ENCODE measurements at regions not wholly inside any gene's neighbourhood (a gene's known extent, or its start where the extent isn't known, plus 50 kb on each side); places are given as distances from the start of the nearest gene placed in this dataset.

DNA sequence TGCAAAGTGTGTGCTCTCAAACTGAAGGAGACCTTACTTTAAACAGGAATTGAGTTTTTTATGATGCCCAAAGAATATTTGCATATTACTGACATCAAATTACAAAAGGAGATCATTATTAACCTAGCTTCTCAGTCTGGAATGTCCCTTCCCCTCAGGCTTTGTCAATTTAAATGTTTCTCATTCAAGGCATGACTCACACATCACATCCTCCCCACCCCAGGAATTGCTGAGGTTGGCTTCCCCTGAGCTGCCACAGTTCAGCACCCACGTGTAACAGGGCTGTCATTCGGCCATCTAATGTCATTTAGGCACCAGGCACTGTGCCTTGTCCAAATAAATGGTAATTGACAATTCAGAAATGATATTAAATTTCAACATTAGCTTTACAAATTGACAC is 305.9 kb upstream of the MGMT start:
- H4K20me1 ChIP-seq (ENCODE audit: insufficient read depth), result no peaks in the 10 kb centered on the region
- H2AFZ ChIP-seq (ENCODE audit: low read depth), result no peak overlapping the region
- no peak overlapping the region for H3K27ac ChIP-seq (ENCODE audit: low read depth in 2 of 2, low read length in 1 of 2)
- H3F3A ChIP-seq (replicated peaks; ENCODE audit: insufficient read depth), result no peaks in the 10 kb centered on the region
- CTCF ChIA-PET, result interaction anchor here (1.0 kb wide), 2 partner anchors 10 to 810 kb away, joined by 3 read pairs; no protein-coding TSS in a partner anchor
- no peak for DNase-seq
- no peak overlapping the region for H3K9ac ChIP-seq
- 9% methylated on average over 2 of the region's 2 CpGs for WGBS (ENCODE audit: low lambda C conversion rate)
- no peaks in the 10 kb centered on the region for H3K36me3 ChIP-seq (replicated peaks in 1 of 2; ENCODE audit: control insufficient read depth in 1 of 2, insufficient read depth in 2 of 2, low read length in 1 of 2)
- no peaks in the 10 kb centered on the region for H3K27me3 ChIP-seq (ENCODE audit: insufficient read depth)
- H3K4me3 ChIP-seq (ENCODE audit: low read depth in 2 of 2, low read length in 1 of 2), result no peak overlapping the region
- H3K4me2 ChIP-seq, result no peak overlapping the region
- no peak for TF ChIP-seq FOXM1 (IDR thresholded peaks at IDR 0.05; ENCODE audit: low read depth)
- TF ChIP-seq MEF2A (IDR thresholded peaks at IDR 0.05; ENCODE audit: borderline replicate concordance, low read depth), result no peak
- TF ChIP-seq, protein P1, sequence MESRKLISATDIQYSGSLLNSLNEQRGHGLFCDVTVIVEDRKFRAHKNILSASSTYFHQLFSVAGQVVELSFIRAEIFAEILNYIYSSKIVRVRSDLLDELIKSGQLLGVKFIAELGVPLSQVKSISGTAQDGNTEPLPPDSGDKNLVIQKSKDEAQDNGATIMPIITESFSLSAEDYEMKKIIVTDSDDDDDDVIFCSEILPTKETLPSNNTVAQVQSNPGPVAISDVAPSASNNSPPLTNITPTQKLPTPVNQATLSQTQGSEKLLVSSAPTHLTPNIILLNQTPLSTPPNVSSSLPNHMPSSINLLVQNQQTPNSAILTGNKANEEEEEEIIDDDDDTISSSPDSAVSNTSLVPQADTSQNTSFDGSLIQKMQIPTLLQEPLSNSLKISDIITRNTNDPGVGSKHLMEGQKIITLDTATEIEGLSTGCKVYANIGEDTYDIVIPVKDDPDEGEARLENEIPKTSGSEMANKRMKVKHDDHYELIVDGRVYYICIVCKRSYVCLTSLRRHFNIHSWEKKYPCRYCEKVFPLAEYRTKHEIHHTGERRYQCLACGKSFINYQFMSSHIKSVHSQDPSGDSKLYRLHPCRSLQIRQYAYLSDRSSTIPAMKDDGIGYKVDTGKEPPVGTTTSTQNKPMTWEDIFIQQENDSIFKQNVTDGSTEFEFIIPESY (IDR thresholded peaks at IDR 0.05; ENCODE audit: borderline replicate concordance, low read depth), result no peak
- TF ChIP-seq, protein P2, sequence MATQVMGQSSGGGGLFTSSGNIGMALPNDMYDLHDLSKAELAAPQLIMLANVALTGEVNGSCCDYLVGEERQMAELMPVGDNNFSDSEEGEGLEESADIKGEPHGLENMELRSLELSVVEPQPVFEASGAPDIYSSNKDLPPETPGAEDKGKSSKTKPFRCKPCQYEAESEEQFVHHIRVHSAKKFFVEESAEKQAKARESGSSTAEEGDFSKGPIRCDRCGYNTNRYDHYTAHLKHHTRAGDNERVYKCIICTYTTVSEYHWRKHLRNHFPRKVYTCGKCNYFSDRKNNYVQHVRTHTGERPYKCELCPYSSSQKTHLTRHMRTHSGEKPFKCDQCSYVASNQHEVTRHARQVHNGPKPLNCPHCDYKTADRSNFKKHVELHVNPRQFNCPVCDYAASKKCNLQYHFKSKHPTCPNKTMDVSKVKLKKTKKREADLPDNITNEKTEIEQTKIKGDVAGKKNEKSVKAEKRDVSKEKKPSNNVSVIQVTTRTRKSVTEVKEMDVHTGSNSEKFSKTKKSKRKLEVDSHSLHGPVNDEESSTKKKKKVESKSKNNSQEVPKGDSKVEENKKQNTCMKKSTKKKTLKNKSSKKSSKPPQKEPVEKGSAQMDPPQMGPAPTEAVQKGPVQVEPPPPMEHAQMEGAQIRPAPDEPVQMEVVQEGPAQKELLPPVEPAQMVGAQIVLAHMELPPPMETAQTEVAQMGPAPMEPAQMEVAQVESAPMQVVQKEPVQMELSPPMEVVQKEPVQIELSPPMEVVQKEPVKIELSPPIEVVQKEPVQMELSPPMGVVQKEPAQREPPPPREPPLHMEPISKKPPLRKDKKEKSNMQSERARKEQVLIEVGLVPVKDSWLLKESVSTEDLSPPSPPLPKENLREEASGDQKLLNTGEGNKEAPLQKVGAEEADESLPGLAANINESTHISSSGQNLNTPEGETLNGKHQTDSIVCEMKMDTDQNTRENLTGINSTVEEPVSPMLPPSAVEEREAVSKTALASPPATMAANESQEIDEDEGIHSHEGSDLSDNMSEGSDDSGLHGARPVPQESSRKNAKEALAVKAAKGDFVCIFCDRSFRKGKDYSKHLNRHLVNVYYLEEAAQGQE (IDR thresholded peaks at IDR 0.05; ENCODE audit: low read depth, low read length), result no peak
- no peak for TF ChIP-seq TEAD4 (IDR thresholded peaks at IDR 0.05; ENCODE audit: borderline replicate concordance, insufficient read depth)
- TF ChIP-seq SMC3 (IDR thresholded peaks at IDR 0.05; ENCODE audit: low read depth, low read length), result no peak
- TF ChIP-seq FOSL2 (IDR thresholded peaks at IDR 0.05; ENCODE audit: borderline replicate concordance, low read depth), result no peak
- TF ChIP-seq MXI1 (IDR thresholded peaks at IDR 0.05; ENCODE audit: low read depth, low read length), result no peak
- no peak for TF ChIP-seq NFIC (IDR thresholded peaks at IDR 0.05; ENCODE audit: borderline replicate concordance)
- TF ChIP-seq EP300 (IDR thresholded peaks at IDR 0.05; ENCODE audit: borderline replicate concordance in 1 of 2, low read depth in 1 of 2, low read length in 1 of 2), result no peak
- TF ChIP-seq FOXJ3 (CRISPR knock-in tag; IDR thresholded peaks at IDR 0.05), result no peak
- TF ChIP-seq, protein P3, sequence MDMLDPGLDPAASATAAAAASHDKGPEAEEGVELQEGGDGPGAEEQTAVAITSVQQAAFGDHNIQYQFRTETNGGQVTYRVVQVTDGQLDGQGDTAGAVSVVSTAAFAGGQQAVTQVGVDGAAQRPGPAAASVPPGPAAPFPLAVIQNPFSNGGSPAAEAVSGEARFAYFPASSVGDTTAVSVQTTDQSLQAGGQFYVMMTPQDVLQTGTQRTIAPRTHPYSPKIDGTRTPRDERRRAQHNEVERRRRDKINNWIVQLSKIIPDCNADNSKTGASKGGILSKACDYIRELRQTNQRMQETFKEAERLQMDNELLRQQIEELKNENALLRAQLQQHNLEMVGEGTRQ (IDR thresholded peaks at IDR 0.05; ENCODE audit: borderline replicate concordance, low read depth, low read length), result no peak
- TF ChIP-seq, protein P4, sequence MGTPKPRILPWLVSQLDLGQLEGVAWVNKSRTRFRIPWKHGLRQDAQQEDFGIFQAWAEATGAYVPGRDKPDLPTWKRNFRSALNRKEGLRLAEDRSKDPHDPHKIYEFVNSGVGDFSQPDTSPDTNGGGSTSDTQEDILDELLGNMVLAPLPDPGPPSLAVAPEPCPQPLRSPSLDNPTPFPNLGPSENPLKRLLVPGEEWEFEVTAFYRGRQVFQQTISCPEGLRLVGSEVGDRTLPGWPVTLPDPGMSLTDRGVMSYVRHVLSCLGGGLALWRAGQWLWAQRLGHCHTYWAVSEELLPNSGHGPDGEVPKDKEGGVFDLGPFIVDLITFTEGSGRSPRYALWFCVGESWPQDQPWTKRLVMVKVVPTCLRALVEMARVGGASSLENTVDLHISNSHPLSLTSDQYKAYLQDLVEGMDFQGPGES (IDR thresholded peaks at IDR 0.05; ENCODE audit: low read depth, low read length), result no peak
- TF ChIP-seq GABPA (IDR thresholded peaks at IDR 0.05; ENCODE audit: low read depth), result no peak
- TF ChIP-seq POLR2AphosphoS5 (IDR thresholded peaks at IDR 0.05; ENCODE audit: low read depth, low read length), result no peak
- no peak for TF ChIP-seq TAF1 (IDR thresholded peaks at IDR 0.05; ENCODE audit: borderline replicate concordance, low read depth, low read length)
- TF ChIP-seq NRF1 (IDR thresholded peaks at IDR 0.05; ENCODE audit: low read depth, low read length), result no peak
- TF ChIP-seq ELF1 (IDR thresholded peaks at IDR 0.05), result no peak
- TF ChIP-seq JUND (IDR thresholded peaks at IDR 0.05), result no peak
- TF ChIP-seq YY1 (IDR thresholded peaks at IDR 0.05; ENCODE audit: low read depth), result no peak
- no peaks in the 10 kb centered on the region for H3K9me3 ChIP-seq
- H3K9me2 ChIP-seq, result no peaks in the 10 kb centered on the region
- POLR2A ChIA-PET, result no interaction called here
- no peaks in the 10 kb centered on the region; a peak in 1 of 4 replicates for H3K4me1 ChIP-seq (ENCODE audit: control insufficient read depth in 1 of 2, insufficient read depth in 2 of 2, low read depth in 1 of 2, low read length in 1 of 2)
- no peaks in the 10 kb centered on the region for H3K79me2 ChIP-seq (ENCODE audit: insufficient read depth)
